GM12874 (cell line): ENCODE measurements at regions not wholly inside any gene's neighbourhood (a gene's known extent, or its start where the extent isn't known, plus 50 kb on each side); places are given as distances from the start of the nearest gene placed in this dataset.

Experiments used
- CTCF ChIP-seq: IDR thresholded peaks from 2 replicates; pipeline ENCODE4 v1.5.1; 2011; ENCODE audit warnings: low read depth, mild to moderate bottlenecking, control low read depth, low read length, moderate library complexity; ENCODE audit not compliant: insufficient read depth

GRCh38 chr16:88144028-88144511 lies 192.8 kb downstream of the BANP start:
- no peak for TF ChIP-seq CTCF

- no peak for TF ChIP-seq CTCF
Measured at GRCh38 chr16:88170528-88170991, 212.2 kb upstream of the ZNF469 start.

GRCh38 chr16:88192601-88193000 lies 190.2 kb upstream of the ZNF469 start:
- no peak for TF ChIP-seq CTCF

- TF ChIP-seq CTCF: 0 out of 2 replicates have a peak, but pooled peaks have one; percentile 23
Measured at GRCh38 chr16:88193706-88194396, 188.9 kb upstream of the ZNF469 start.

- TF ChIP-seq CTCF: no peak
Measured at GRCh38 chr16:88194397-88195268, 188.1 kb upstream of the ZNF469 start.

- TF ChIP-seq CTCF: no peak
Measured at GRCh38 chr16:88195269-88195705, 187.5 kb upstream of the ZNF469 start.

GRCh38 chr16:88195911-88196465 lies 186.8 kb upstream of the ZNF469 start:
- TF ChIP-seq CTCF: no peak
